Kidney (tissue), 13 donors: ENCODE measurements at regions not wholly inside any gene's neighbourhood (a gene's known extent, or its start where the extent isn't known, plus 50 kb on each side); places are given as distances from the start of the nearest gene placed in this dataset.

ENCODE experiments used
- DNase-seq, 5 donors: peaks; one replicate each; pipeline ENCODE4 v3.0.0-alpha.2; 2013 to 2020
- FAIRE-seq: peaks from 2 replicates; lab custom pipeline; 2012; peaks lifted over from hg19 to GRCh38; lab: Jason Lieb, UNC
- H3K27ac ChIP-seq, 2 donors: one replicate each; pipeline ENCODE4 v1.7.0; 2013; ENCODE audit warnings: low read depth in 2 of 2, low read length in 2 of 2, inconsistent platforms in 1 of 2
- H3K27me3 ChIP-seq: one replicate; pipeline ENCODE4 v1.7.1; 2013; ENCODE audit warnings: low read length, inconsistent platforms; ENCODE audit not compliant: control insufficient read depth, insufficient read depth
- H3K36me3 ChIP-seq, 3 donors: one replicate each; pipeline versions ENCODE4 v1.7.0 to v1.7.1; 2013; ENCODE audit warnings: low read length in 3 of 3, control low read depth in 1 of 3, inconsistent platforms in 1 of 3; ENCODE audit not compliant: insufficient read depth in 3 of 3, control insufficient read depth in 2 of 3
- H3K4me1 ChIP-seq, 3 donors: one replicate each; pipeline versions ENCODE4 v1.7.0 to v1.7.1; 2013; ENCODE audit warnings: low read length in 3 of 3, inconsistent platforms in 1 of 3, low read depth in 1 of 3; ENCODE audit not compliant: control insufficient read depth in 2 of 3, insufficient read depth in 2 of 3
- H3K4me3 ChIP-seq, 3 donors: one replicate each; pipeline versions ENCODE4 v1.7.0 to v1.8.1; 2013; ENCODE audit warnings: low read length in 3 of 3, control low read depth in 1 of 3, inconsistent platforms in 1 of 3
- H3K9ac ChIP-seq, 3 donors: one replicate each; pipeline versions ENCODE4 v1.7.0 to v1.7.1; 2013; ENCODE audit warnings: low read length in 3 of 3, control low read depth in 1 of 3, inconsistent platforms in 1 of 3
- H3K9me3 ChIP-seq, 3 donors: one replicate each; pipeline versions ENCODE4 v1.7.0 to v1.7.1; 2013; ENCODE audit warnings: low read length in 3 of 3, control low read depth in 1 of 3, inconsistent platforms in 1 of 3; ENCODE audit not compliant: control insufficient read depth in 2 of 3, insufficient read depth in 1 of 3
- intact Hi-C: fragments of 100-400 bp; cut with DNase I; formaldehyde crosslinking; loops from one replicate; pipeline ENCODE4 v1.11.1; 2022
- TF ChIP-seq, protein P1 (sequence below): IDR thresholded peaks from 3 replicates; pipeline ENCODE4 v1.5.1; 2012; ENCODE audit warnings: mild to moderate bottlenecking, moderate library complexity, borderline replicate concordance; ENCODE audit not compliant: insufficient read depth; ENCODE audit errors: extremely low read depth
- donor health status: control.
- donor health status: control.
- donor health status: control.
- donor health status: control.
- donor health status: control.
- donor health status: DM: yes; HTN: yes; CAD: no.
- donor health status: Normal renal cell carcinoma (clear cell type).

DNA sequence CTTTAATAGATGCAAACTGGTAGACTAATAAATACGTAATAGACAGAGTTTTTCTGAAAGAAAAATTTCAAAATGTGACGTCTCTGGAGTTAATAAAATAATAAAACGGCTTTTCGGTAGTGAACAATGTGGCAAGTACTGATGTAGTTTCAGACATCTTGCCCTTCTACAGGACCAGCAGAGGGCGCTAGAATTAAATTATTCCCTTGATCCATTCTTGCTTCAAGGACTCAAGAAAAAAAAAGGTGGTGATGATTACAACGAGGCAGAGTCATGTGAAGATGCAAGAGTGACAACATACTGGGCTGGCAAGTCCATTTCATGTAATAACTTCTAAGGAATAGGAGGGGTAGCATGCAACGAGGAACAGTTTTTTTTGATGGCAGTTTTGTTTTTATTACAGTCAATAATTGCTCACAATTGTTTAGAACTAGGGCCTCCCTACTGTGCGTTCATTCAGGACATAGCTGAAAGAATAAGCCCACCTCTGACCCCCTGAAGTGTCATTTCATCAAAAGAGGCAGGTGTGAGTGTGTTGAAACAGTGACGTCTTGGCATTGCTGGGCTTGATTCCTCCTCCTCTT is 101.0 kb upstream of the GZMB start:
- intact Hi-C loops, result no loop called here
- Histone ChIP-seq H3K9me3 (no peaks in the 10 kb centered on the region), H3K27me3 (no peaks in the 10 kb centered on the region), H3K4me1 (no peaks in the 10 kb centered on the region), H3K9ac (no peak overlapping the region), H3K36me3 (no peaks in the 10 kb centered on the region), H3K4me3 (no peak overlapping the region), H3K27ac (no peak overlapping the region)
- TF ChIP-seq, protein P1, sequence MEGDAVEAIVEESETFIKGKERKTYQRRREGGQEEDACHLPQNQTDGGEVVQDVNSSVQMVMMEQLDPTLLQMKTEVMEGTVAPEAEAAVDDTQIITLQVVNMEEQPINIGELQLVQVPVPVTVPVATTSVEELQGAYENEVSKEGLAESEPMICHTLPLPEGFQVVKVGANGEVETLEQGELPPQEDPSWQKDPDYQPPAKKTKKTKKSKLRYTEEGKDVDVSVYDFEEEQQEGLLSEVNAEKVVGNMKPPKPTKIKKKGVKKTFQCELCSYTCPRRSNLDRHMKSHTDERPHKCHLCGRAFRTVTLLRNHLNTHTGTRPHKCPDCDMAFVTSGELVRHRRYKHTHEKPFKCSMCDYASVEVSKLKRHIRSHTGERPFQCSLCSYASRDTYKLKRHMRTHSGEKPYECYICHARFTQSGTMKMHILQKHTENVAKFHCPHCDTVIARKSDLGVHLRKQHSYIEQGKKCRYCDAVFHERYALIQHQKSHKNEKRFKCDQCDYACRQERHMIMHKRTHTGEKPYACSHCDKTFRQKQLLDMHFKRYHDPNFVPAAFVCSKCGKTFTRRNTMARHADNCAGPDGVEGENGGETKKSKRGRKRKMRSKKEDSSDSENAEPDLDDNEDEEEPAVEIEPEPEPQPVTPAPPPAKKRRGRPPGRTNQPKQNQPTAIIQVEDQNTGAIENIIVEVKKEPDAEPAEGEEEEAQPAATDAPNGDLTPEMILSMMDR, result peak; percentile 65
- FAIRE-seq (no peak), DNase-seq (peak in 3 of 5 donors; percentile 38 to 81 (median 79))

GRCh38 chr14:24726480-24726879 is 92.5 kb upstream of the GZMB start:
- DNase-seq (no peak), FAIRE-seq (no peak)
- H3K4me1 ChIP-seq, result no peaks in the 10 kb centered on the region
- H3K27me3 ChIP-seq, result no peaks in the 10 kb centered on the region
- H3K36me3 ChIP-seq, result no peaks in the 10 kb centered on the region
- no peak overlapping the region for H3K9ac ChIP-seq
- no peak overlapping the region for H3K27ac ChIP-seq
- H3K9me3 ChIP-seq, result no peaks in the 10 kb centered on the region
- TF ChIP-seq, protein P1, result no peak
- intact Hi-C loops, result loop anchor here (10.0 kb wide), 1 partner anchor 428 kb away; no protein-coding TSS in a partner anchor
- no peak overlapping the region for H3K4me3 ChIP-seq

GRCh38 chr14:24725311-24725710 is 91.3 kb upstream of the GZMB start:
- H3K27ac ChIP-seq, result no peak overlapping the region
- no peaks in the 10 kb centered on the region for H3K27me3 ChIP-seq
- FAIRE-seq (no peak), DNase-seq (no peak)
- intact Hi-C loops, result loop anchor here (10.0 kb wide), 1 partner anchor 429 kb away; no protein-coding TSS in a partner anchor
- no peak overlapping the region for H3K4me3 ChIP-seq
- H3K36me3 ChIP-seq, result no peaks in the 10 kb centered on the region
- H3K9ac ChIP-seq, result no peak overlapping the region
- H3K4me1 ChIP-seq, result no peaks in the 10 kb centered on the region
- H3K9me3 ChIP-seq, result no peaks in the 10 kb centered on the region
- TF ChIP-seq, protein P1, result no peak
